ENCODE measurements at regions not wholly inside any gene's neighbourhood (a gene's known extent, or its start where the extent isn't known, plus 50 kb on each side); places are given as distances from the start of the nearest gene placed in this dataset.

- Histone ChIP-seq H2BK15ac (ENCODE audit: low read length) (no peak overlapping the region), H2BK5ac (ENCODE audit: low read length) (no peak overlapping the region), H2AFZ (ENCODE audit: low read length) (no peak overlapping the region), H3K79me1 (ENCODE audit: low read depth, low read length) (no peaks in the 10 kb centered on the region), H4K8ac (ENCODE audit: low read depth, low read length) (no peak overlapping the region), H3K14ac (ENCODE audit: low read length) (no peak overlapping the region), H2BK12ac (ENCODE audit: low read length) (no peak overlapping the region), H3K4ac (ENCODE audit: low read length) (no peak overlapping the region), H3K9ac (ENCODE audit: low read depth, low read length, poor library complexity) (no peak overlapping the region), H3K4me2 (ENCODE audit: insufficient read depth, low read length, poor library complexity, severe bottlenecking) (no peak overlapping the region), H3K4me1 (ENCODE audit: control insufficient read depth in 2 of 2, insufficient read depth in 1 of 2, low read depth in 1 of 2, low read length in 2 of 2) (no peaks in the 10 kb centered on the region), H3K27ac (replicated peaks; ENCODE audit: low read length) (no peak overlapping the region), H4K91ac (ENCODE audit: low read depth, low read length, poor library complexity) (no peak overlapping the region), H3K23ac (ENCODE audit: low read depth, low read length, poor library complexity) (no peak overlapping the region), H3K4me3 (ENCODE audit: low read length in 2 of 2) (no peak overlapping the region), H2BK120ac (ENCODE audit: low read depth, low read length) (no peak overlapping the region), H3K18ac (ENCODE audit: low read length) (no peak overlapping the region), H2AK5ac (ENCODE audit: low read depth, low read length) (no peak overlapping the region), H3K9me3 (replicated peaks in 1 of 2; ENCODE audit: control insufficient read depth in 2 of 2, insufficient read depth in 1 of 2, low read depth in 1 of 2, low read length in 2 of 2) (peaks cover 0 to 2% of the 10 kb centered on the region in 2 donors), H3K36me3 (replicated peaks in 1 of 2; ENCODE audit: control insufficient read depth in 2 of 2, insufficient read depth in 2 of 2, low read length in 2 of 2) (no peaks in the 10 kb centered on the region), H3K27me3 (ENCODE audit: control insufficient read depth in 3 of 3, insufficient read depth in 3 of 3, low read depth in 1 of 3, low read length in 3 of 3) (no peaks in the 10 kb centered on the region)
- DNase-seq (ENCODE audit: low spot score) = no peak
These were observed 242.7 kb upstream of the ARRDC4 start for GRCh38 chr15:97717806-97718205.

GRCh38 chr15:97718509-97718908 is 242.0 kb upstream of the ARRDC4 start:
- Histone ChIP-seq H4K91ac (ENCODE audit: low read depth, low read length, poor library complexity) (no peak overlapping the region), H3K27me3 (ENCODE audit: control insufficient read depth in 3 of 3, insufficient read depth in 3 of 3, low read depth in 1 of 3, low read length in 3 of 3) (no peaks in the 10 kb centered on the region), H2BK12ac (ENCODE audit: low read length) (no peak overlapping the region), H3K36me3 (replicated peaks in 1 of 2; ENCODE audit: control insufficient read depth in 2 of 2, insufficient read depth in 2 of 2, low read length in 2 of 2) (no peaks in the 10 kb centered on the region), H2BK120ac (ENCODE audit: low read depth, low read length) (no peak overlapping the region), H3K27ac (replicated peaks; ENCODE audit: low read length) (no peak overlapping the region), H2BK15ac (ENCODE audit: low read length) (no peak overlapping the region), H3K4me3 (ENCODE audit: low read length in 2 of 2) (no peak overlapping the region), H2BK5ac (ENCODE audit: low read length) (no peak overlapping the region), H3K4me1 (ENCODE audit: control insufficient read depth in 2 of 2, insufficient read depth in 1 of 2, low read depth in 1 of 2, low read length in 2 of 2) (no peaks in the 10 kb centered on the region), H3K9ac (ENCODE audit: low read depth, low read length, poor library complexity) (no peak overlapping the region), H3K23ac (ENCODE audit: low read depth, low read length, poor library complexity) (no peak overlapping the region), H3K4ac (ENCODE audit: low read length) (no peak overlapping the region), H3K4me2 (ENCODE audit: insufficient read depth, low read length, poor library complexity, severe bottlenecking) (no peak overlapping the region), H4K8ac (ENCODE audit: low read depth, low read length) (no peak overlapping the region), H2AK5ac (ENCODE audit: low read depth, low read length) (no peak overlapping the region), H3K9me3 (replicated peaks in 1 of 2; ENCODE audit: control insufficient read depth in 2 of 2, insufficient read depth in 1 of 2, low read depth in 1 of 2, low read length in 2 of 2) (peaks cover 0 to 2% of the 10 kb centered on the region in 2 donors), H3K14ac (ENCODE audit: low read length) (no peak overlapping the region), H3K18ac (ENCODE audit: low read length) (no peak overlapping the region), H3K79me1 (ENCODE audit: low read depth, low read length) (no peaks in the 10 kb centered on the region), H2AFZ (ENCODE audit: low read length) (no peak overlapping the region)
- no peak for DNase-seq (ENCODE audit: low spot score)

DNA sequence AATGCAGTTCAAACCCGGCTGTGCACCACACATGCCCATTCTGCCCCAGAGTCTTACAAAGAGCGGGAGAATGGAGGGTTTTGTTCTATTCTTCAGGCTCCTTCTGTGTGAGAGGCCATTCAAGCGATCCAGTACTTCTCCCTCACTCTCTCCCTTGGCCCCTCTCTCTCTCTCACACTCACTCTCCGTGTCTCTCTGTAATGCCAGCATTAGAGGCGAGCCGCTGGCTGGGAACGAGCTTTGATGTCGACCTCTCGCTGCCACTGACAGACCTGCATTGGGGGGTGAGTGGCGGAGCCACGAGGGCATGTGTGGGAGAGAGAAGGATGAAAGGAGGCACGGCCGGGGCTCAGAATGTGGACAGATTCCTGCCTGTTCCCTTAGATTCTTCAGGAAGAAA is 231.7 kb upstream of the ARRDC4 start:
- Histone ChIP-seq H2BK15ac (ENCODE audit: low read length) (no peak overlapping the region), H3K18ac (ENCODE audit: low read length) (peak overlapping the region; percentile 49), H3K23ac (ENCODE audit: low read depth, low read length, poor library complexity) (no peak overlapping the region), H3K36me3 (replicated peaks in 1 of 2; ENCODE audit: control insufficient read depth in 2 of 2, insufficient read depth in 2 of 2, low read length in 2 of 2) (no peaks in the 10 kb centered on the region), H3K4me2 (ENCODE audit: insufficient read depth, low read length, poor library complexity, severe bottlenecking) (peak overlapping the region; percentile 21), H3K14ac (ENCODE audit: low read length) (no peak overlapping the region), H2BK12ac (ENCODE audit: low read length) (no peak overlapping the region), H3K9ac (ENCODE audit: low read depth, low read length, poor library complexity) (no peak overlapping the region), H3K27me3 (ENCODE audit: control insufficient read depth in 3 of 3, insufficient read depth in 3 of 3, low read depth in 1 of 3, low read length in 3 of 3) (peaks cover 0 to 11% (median 0%) of the 10 kb centered on the region in 3 experiments), H4K91ac (ENCODE audit: low read depth, low read length, poor library complexity) (no peak overlapping the region), H3K27ac (replicated peaks; ENCODE audit: low read length) (peak overlapping the region; percentile 65), H2BK120ac (ENCODE audit: low read depth, low read length) (no peak overlapping the region), H3K4ac (ENCODE audit: low read length) (no peak overlapping the region), H2AK5ac (ENCODE audit: low read depth, low read length) (no peak overlapping the region), H4K8ac (ENCODE audit: low read depth, low read length) (no peak overlapping the region), H3K79me1 (ENCODE audit: low read depth, low read length) (no peaks in the 10 kb centered on the region), H3K4me1 (ENCODE audit: control insufficient read depth in 2 of 2, insufficient read depth in 1 of 2, low read depth in 1 of 2, low read length in 2 of 2) (peaks cover 8 to 9% of the 10 kb centered on the region in 2 donors), H3K9me3 (replicated peaks in 1 of 2; ENCODE audit: control insufficient read depth in 2 of 2, insufficient read depth in 1 of 2, low read depth in 1 of 2, low read length in 2 of 2) (no peaks in the 10 kb centered on the region), H2BK5ac (ENCODE audit: low read length) (no peak overlapping the region), H2AFZ (ENCODE audit: low read length) (peak overlapping the region; percentile 74), H3K4me3 (ENCODE audit: low read length in 2 of 2) (peak overlapping the region in 1 of 2 donors; percentile 21)
- peak; percentile 62 for DNase-seq (ENCODE audit: low spot score)
- WGBS, 2 donors (ENCODE audit: extremely low coverage in 2 of 2, insufficient read length in 2 of 2, insufficient replicate concordance in 1 of 2) = no CpG with 5 or more reads among the region's 13 CpGs

- H3K27ac ChIP-seq (replicated peaks; ENCODE audit: low read length) = peak overlapping the region; percentile 65
These were observed 231.2 kb upstream of the ARRDC4 start for GRCh38 chr15:97729270-97729669.

More at GRCh38 chr15:97729270-97729669, 231.2 kb upstream of the ARRDC4 start:
- no CpG with 5 or more reads among the region's 7 CpGs for WGBS, 2 donors (ENCODE audit: extremely low coverage in 2 of 2, insufficient read length in 2 of 2, insufficient replicate concordance in 1 of 2)
- Histone ChIP-seq H2BK12ac (ENCODE audit: low read length) (no peak overlapping the region), H2AFZ (ENCODE audit: low read length) (peak overlapping the region; percentile 74), H2BK5ac (ENCODE audit: low read length) (no peak overlapping the region), H3K36me3 (replicated peaks in 1 of 2; ENCODE audit: control insufficient read depth in 2 of 2, insufficient read depth in 2 of 2, low read length in 2 of 2) (no peaks in the 10 kb centered on the region), H2BK120ac (ENCODE audit: low read depth, low read length) (no peak overlapping the region), H3K27me3 (ENCODE audit: control insufficient read depth in 3 of 3, insufficient read depth in 3 of 3, low read depth in 1 of 3, low read length in 3 of 3) (peaks cover 0 to 11% (median 0%) of the 10 kb centered on the region in 3 experiments), H3K4me3 (ENCODE audit: low read length in 2 of 2) (no peak overlapping the region), H3K4ac (ENCODE audit: low read length) (no peak overlapping the region), H3K4me1 (ENCODE audit: control insufficient read depth in 2 of 2, insufficient read depth in 1 of 2, low read depth in 1 of 2, low read length in 2 of 2) (peaks cover 8 to 9% of the 10 kb centered on the region in 2 donors), H3K14ac (ENCODE audit: low read length) (no peak overlapping the region), H4K8ac (ENCODE audit: low read depth, low read length) (no peak overlapping the region), H3K9me3 (replicated peaks in 1 of 2; ENCODE audit: control insufficient read depth in 2 of 2, insufficient read depth in 1 of 2, low read depth in 1 of 2, low read length in 2 of 2) (no peaks in the 10 kb centered on the region), H2AK5ac (ENCODE audit: low read depth, low read length) (no peak overlapping the region), H3K23ac (ENCODE audit: low read depth, low read length, poor library complexity) (no peak overlapping the region), H2BK15ac (ENCODE audit: low read length) (no peak overlapping the region), H3K79me1 (ENCODE audit: low read depth, low read length) (no peaks in the 10 kb centered on the region), H3K9ac (ENCODE audit: low read depth, low read length, poor library complexity) (no peak overlapping the region), H4K91ac (ENCODE audit: low read depth, low read length, poor library complexity) (no peak overlapping the region), H3K4me2 (ENCODE audit: insufficient read depth, low read length, poor library complexity, severe bottlenecking) (no peak overlapping the region), H3K18ac (ENCODE audit: low read length) (no peak overlapping the region)
- DNase-seq (ENCODE audit: low spot score) = peak; percentile 20
